Osteoblast (primary cell): ENCODE measurements at regions not wholly inside any gene's neighbourhood (a gene's known extent, or its start where the extent isn't known, plus 50 kb on each side); places are given as distances from the start of the nearest gene placed in this dataset.
"Not testable (repeated sequence)": the region's sequence is repeated elsewhere in the genome, so short reads cannot be mapped to it uniquely, and the experiment has no call there.

ENCODE experiments used
- DNase-seq: peaks from one replicate; pipeline ENCODE4 v3.0.0; 2011; ENCODE audit warnings: low spot score, mixed read lengths; ENCODE audit not compliant: insufficient read length; ENCODE audit errors: missing footprints
- H2AFZ ChIP-seq: 2 replicates; pipeline ENCODE4 v1.6.0; 2011; ENCODE audit warnings: mild to moderate bottlenecking, low read length
- H3K27ac ChIP-seq: 2 replicates; pipeline ENCODE4 v1.5.1; 2011; ENCODE audit warnings: mild to moderate bottlenecking, low read depth, low read length, moderate library complexity
- H3K27me3 ChIP-seq: 2 replicates; pipeline ENCODE4 v1.6.0; 2012; ENCODE audit warnings: mild to moderate bottlenecking, control low read depth, inconsistent platforms, low read length, moderate library complexity; ENCODE audit not compliant: insufficient read depth
- H3K36me3 ChIP-seq: 2 replicates; pipeline ENCODE4 v1.5.1; 2011; ENCODE audit warnings: mild to moderate bottlenecking, low read length, control low read depth, moderate library complexity; ENCODE audit not compliant: insufficient read depth
- H3K4me1 ChIP-seq: 2 replicates; pipeline ENCODE4 v1.5.1; 2011; ENCODE audit warnings: mild to moderate bottlenecking, low read length, control low read depth, moderate library complexity; ENCODE audit not compliant: insufficient read depth
- H3K4me2 ChIP-seq: 2 replicates; pipeline ENCODE4 v1.6.0; 2011; ENCODE audit warnings: mild to moderate bottlenecking, low read length; ENCODE audit not compliant: insufficient read depth
- H3K4me3 ChIP-seq: fragments of 200-600 bp; sonication (generic); 3 replicates; pipeline ENCODE4 v1.5.1; 2012; ENCODE audit warnings: mild to moderate bottlenecking, low read length, inconsistent platforms; ENCODE audit not compliant: insufficient read depth
- H3K79me2 ChIP-seq: 2 replicates; pipeline ENCODE4 v1.6.0; 2012; ENCODE audit warnings: mild to moderate bottlenecking, low read length, control low read depth, inconsistent platforms; ENCODE audit not compliant: insufficient read depth
- H3K9me3 ChIP-seq: 2 replicates; pipeline ENCODE4 v1.5.1; 2011; ENCODE audit warnings: low read depth, low read length, control low read depth
- H4K20me1 ChIP-seq: 2 replicates; pipeline ENCODE4 v1.6.0; 2012; ENCODE audit warnings: mild to moderate bottlenecking, low read length, control low read depth; ENCODE audit not compliant: insufficient read depth
- TF ChIP-seq, protein P1 (sequence below): IDR thresholded peaks from 2 replicates; pipeline ENCODE4 v1.5.1; 2011; ENCODE audit warnings: mild to moderate bottlenecking, low read depth, low read length, moderate library complexity; ENCODE audit errors: extremely low read depth

DNA sequence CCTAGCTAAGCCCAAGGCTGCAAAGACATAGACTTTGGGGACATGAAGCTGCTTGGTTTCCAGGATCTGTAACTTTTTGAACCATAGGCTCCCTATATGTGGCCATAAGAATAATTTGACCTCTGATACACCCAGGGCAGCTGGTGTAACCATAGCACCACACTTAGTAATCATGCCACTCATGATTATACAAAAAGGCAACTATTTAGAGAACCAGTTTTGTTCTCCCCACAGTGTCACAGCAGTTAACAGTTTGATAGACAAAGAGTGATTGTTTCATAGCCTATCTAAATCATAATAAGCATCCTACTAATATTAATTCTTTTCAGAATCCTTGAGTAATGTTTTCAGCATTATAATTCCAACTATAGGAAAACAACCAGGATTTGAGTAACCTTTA is 334.9 kb downstream of the NEK10 start:
- H3K4me2 ChIP-seq, result no peak overlapping the region
- no peak overlapping the region for H3K4me3 ChIP-seq
- H3K27me3 ChIP-seq, result no peaks in the 10 kb centered on the region
- H3K36me3 ChIP-seq, result no peaks in the 10 kb centered on the region
- no peaks in the 10 kb centered on the region for H4K20me1 ChIP-seq
- no peaks in the 10 kb centered on the region for H3K4me1 ChIP-seq
- H2AFZ ChIP-seq, result no peak overlapping the region
- no peaks in the 10 kb centered on the region for H3K79me2 ChIP-seq
- TF ChIP-seq, protein P1, sequence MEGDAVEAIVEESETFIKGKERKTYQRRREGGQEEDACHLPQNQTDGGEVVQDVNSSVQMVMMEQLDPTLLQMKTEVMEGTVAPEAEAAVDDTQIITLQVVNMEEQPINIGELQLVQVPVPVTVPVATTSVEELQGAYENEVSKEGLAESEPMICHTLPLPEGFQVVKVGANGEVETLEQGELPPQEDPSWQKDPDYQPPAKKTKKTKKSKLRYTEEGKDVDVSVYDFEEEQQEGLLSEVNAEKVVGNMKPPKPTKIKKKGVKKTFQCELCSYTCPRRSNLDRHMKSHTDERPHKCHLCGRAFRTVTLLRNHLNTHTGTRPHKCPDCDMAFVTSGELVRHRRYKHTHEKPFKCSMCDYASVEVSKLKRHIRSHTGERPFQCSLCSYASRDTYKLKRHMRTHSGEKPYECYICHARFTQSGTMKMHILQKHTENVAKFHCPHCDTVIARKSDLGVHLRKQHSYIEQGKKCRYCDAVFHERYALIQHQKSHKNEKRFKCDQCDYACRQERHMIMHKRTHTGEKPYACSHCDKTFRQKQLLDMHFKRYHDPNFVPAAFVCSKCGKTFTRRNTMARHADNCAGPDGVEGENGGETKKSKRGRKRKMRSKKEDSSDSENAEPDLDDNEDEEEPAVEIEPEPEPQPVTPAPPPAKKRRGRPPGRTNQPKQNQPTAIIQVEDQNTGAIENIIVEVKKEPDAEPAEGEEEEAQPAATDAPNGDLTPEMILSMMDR, result no peak
- H3K9me3 ChIP-seq, result no peaks in the 10 kb centered on the region
- peak; percentile 56 for DNase-seq
- H3K27ac ChIP-seq, result no peak overlapping the region

DNA sequence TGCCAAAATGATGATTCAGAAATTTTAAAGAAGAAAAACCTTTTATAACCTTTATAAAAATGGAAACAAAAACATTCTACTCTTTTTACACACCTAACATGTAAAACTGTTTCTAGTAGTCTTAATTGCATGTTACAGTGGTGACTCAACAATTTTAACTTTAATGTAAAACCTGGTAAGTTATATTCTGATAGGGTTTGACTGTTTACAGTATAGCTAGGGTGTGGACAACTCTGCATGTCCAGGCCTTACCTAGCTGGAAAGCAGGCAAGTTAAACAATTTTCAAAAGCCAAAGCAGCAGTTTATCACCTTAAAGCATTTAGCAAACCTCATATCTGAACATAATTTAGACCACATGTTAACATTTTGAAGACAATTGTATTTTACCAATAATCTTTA is 328.5 kb downstream of the NEK10 start:
- H4K20me1 ChIP-seq, result no peaks in the 10 kb centered on the region
- TF ChIP-seq, protein P1, result no peak
- no peak overlapping the region for H3K4me2 ChIP-seq
- no peak overlapping the region for H3K4me3 ChIP-seq
- no peaks in the 10 kb centered on the region for H3K36me3 ChIP-seq
- H3K27me3 ChIP-seq, result no peaks in the 10 kb centered on the region
- no peak overlapping the region for H3K27ac ChIP-seq
- no peak for DNase-seq
- H3K9me3 ChIP-seq, result no peaks in the 10 kb centered on the region
- no peaks in the 10 kb centered on the region for H3K4me1 ChIP-seq
- no peaks in the 10 kb centered on the region for H3K79me2 ChIP-seq
- H2AFZ ChIP-seq, result no peak overlapping the region

DNA sequence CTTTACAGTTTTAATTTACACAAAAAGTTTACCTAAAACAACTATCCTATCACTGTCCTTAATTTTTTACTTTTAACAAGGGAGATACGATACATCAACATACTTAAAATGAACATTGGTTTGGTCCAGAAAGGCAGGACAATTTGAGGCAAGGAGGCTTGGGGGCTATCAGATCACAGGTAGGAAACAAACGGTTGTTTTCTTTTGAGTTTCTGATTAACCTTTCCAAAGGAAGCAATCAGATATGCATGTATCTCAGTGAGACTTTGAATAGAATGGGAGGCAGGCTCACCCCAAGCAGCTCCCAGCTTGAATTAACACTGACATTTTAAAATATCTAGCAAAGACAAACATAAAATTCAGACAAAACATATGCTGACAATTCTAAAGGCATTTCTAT is 326.6 kb downstream of the NEK10 start:
- H3K4me1 ChIP-seq, DNase-seq, H3K27ac ChIP-seq, H3K79me2 ChIP-seq, H2AFZ ChIP-seq, H4K20me1 ChIP-seq, H3K27me3 ChIP-seq, H3K4me2 ChIP-seq, H3K9me3 ChIP-seq, H3K36me3 ChIP-seq, H3K4me3 ChIP-seq: not testable (repeated sequence)

DNA sequence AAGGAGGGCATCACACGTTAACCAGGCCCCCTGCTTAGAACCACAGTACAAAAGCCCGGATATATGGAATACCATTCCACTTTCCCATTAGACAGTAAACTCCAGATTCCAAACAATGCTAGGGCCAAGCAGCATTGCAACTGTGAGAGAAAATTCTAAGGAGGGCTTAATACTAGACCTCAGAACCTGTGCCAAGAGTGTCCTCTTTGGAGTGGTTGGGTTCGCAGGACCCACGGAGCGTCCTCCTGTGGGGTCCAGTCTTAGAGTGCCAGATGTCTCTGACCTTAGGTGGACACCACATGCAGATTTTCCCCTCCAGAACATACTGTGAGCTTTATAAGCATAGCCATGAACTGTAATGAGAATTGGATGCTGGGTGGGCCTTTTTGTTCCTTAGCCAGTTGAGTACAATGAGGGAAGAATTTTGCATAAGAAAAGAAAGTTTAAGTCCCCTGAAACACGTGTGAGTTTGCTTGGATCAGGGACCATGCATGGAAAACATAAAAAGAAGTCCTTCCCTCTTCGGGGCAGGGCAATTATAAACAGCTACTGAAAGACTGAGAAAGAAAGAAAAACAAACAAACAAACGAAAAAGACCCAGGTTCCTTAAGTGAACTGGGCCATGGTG is 325.7 kb downstream of the NEK10 start:
- Histone ChIP-seq H3K27me3 (no peaks in the 10 kb centered on the region), H3K4me2 (no peak overlapping the region), H4K20me1 (no peaks in the 10 kb centered on the region), H3K79me2 (no peaks in the 10 kb centered on the region), H3K4me1 (no peaks in the 10 kb centered on the region), H3K4me3 (no peak overlapping the region), H3K36me3 (no peaks in the 10 kb centered on the region), H3K27ac (no peak overlapping the region), H2AFZ (no peak overlapping the region), H3K9me3 (no peaks in the 10 kb centered on the region)
- TF ChIP-seq, protein P1, result no peak
- DNase-seq, result no peak
